ENCODE measurements at regions not wholly inside any gene's neighbourhood (a gene's known extent, or its start where the extent isn't known, plus 50 kb on each side); places are given as distances from the start of the nearest gene placed in this dataset.
A peak's percentile ranks its signal among the peaks of the same experiment; 100 is the strongest.

GRCh38 chr5:174327896-174328295, 282.4 kb downstream of the NSG2 start:
- no peak for TF ChIP-seq CTCF (IDR thresholded peaks at IDR 0.05; ENCODE audit: low read depth, low read length, missing control alignments)
- DNase-seq (ENCODE audit: extremely low read depth, low read depth): no peak
- H3K4me3 ChIP-seq (replicated peaks; ENCODE audit: low read depth, low read length): no peak overlapping the region

- no peak for TF ChIP-seq CTCF (IDR thresholded peaks at IDR 0.05; ENCODE audit: low read depth, low read length, missing control alignments)
- H3K4me3 ChIP-seq (replicated peaks; ENCODE audit: low read depth, low read length): no peak overlapping the region
- no peak for DNase-seq (ENCODE audit: extremely low read depth, low read depth)
Measured at GRCh38 chr5:174328631-174329299, 283.3 kb downstream of the NSG2 start.

GRCh38 chr5:174329738-174330137, 284.2 kb downstream of the NSG2 start:
- no peak for TF ChIP-seq CTCF (IDR thresholded peaks at IDR 0.05; ENCODE audit: low read depth, low read length, missing control alignments)
- peak; percentile 91 for DNase-seq (ENCODE audit: extremely low read depth, low read depth)

DNA sequence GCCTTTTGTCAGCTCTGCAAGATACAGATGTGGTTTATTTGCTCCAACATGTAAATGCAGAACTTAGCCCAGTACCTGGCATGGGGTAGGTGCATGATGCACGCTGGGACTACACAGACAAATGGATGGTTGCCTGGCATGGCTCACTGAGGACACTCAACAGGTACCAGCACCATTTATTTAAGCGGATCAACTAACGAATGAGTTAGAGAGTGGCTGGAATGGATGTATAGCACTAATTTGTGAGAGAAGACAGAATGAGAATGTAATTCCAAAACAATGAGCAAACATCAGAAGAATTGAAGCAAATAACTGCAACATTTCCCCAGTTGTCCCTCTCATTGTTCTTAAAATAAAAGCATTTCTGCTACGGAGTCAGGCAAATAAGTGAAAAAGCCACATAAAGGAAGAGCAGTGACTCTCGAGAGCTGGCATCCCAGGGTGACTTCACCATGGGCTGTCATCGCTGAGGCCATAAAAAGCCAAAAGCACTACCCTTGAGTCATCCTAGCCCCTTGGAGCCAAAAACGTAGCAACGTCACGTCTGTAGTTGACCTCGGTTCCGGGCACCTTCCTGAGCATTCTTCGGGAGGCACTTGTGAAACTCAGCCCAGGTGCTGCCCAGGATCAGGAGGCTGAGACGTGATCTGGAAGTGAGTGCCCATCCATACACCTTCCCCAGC, 290.3 kb downstream of the NSG2 start:
- no peak overlapping the region for H3K4me3 ChIP-seq (replicated peaks; ENCODE audit: low read depth, low read length)
- TF ChIP-seq CTCF (IDR thresholded peaks at IDR 0.05; ENCODE audit: low read depth, low read length, missing control alignments): no peak
- no peak for DNase-seq (ENCODE audit: extremely low read depth, low read depth)

More at GRCh38 chr5:174329738-174330137, 284.2 kb downstream of the NSG2 start:
- H3K4me3 ChIP-seq (replicated peaks; ENCODE audit: low read depth, low read length): peak overlapping the region; percentile 36

DNA sequence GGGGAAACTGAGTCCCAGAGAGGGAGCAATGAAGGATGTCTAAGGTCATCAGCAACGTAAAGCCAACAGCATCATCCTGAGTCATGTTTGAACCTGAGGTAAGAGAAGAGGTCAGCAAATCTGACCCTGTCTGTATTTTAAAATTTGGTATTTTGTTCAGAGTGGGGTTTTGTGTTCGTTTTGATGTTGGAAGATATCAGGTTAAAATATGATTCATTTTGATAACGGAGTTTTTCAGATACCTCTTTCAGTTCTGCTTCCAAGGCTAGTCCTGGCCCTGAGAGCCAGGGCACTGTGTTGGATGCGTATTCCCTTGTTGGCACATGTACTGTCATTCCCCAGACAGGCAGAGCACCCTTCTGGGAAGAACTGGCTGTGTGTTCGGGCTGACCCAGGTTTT, 291.0 kb downstream of the NSG2 start:
- no peak overlapping the region for H3K4me3 ChIP-seq (replicated peaks; ENCODE audit: low read depth, low read length)
- DNase-seq (ENCODE audit: extremely low read depth, low read depth): no peak
- TF ChIP-seq CTCF (IDR thresholded peaks at IDR 0.05; ENCODE audit: low read depth, low read length, missing control alignments): no peak

- DNase-seq (ENCODE audit: extremely low read depth, low read depth): no peak
- no peak overlapping the region for H3K4me3 ChIP-seq (replicated peaks; ENCODE audit: low read depth, low read length)
- TF ChIP-seq CTCF (IDR thresholded peaks at IDR 0.05; ENCODE audit: low read depth, low read length, missing control alignments): no peak
Measured at GRCh38 chr5:174337276-174338184, 292.0 kb downstream of the NSG2 start.

Data from HFF-Myc (cell line).